Activated CD4-positive, CD25-positive, alpha-beta regulatory T cell treated with anti-CD3 and anti-CD28 coated beads, Interleukin-2, amount 50 U/mL, for 16 hours (primary cell): ENCODE measurements at regions not wholly inside any gene's neighbourhood (a gene's known extent, or its start where the extent isn't known, plus 50 kb on each side); places are given as distances from the start of the nearest gene placed in this dataset.

ENCODE experiments used
- DNase-seq: peaks from one replicate; pipeline ENCODE4 v3.0.0-alpha.2; 2020; ENCODE audit warnings: low read depth, low spot score

DNA sequence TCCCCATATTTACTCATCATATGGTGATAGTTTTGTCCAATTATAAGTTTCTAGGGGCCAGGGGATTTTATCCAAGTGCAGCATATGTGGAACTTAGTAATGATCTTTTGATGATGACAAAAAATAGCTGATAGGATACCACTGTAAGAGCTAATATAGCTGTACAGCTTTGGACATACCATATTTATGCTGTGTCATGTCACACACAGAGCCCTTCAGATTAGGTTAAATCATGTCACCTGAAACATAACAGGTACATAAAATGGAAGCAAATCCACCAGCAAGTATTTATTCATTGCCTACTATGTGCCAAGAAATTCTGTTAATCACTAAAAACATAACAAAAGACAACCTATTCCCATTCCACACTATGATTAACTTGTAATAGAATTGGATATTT lies 82.8 kb upstream of the IPO9 start:
- no peak for DNase-seq

DNA sequence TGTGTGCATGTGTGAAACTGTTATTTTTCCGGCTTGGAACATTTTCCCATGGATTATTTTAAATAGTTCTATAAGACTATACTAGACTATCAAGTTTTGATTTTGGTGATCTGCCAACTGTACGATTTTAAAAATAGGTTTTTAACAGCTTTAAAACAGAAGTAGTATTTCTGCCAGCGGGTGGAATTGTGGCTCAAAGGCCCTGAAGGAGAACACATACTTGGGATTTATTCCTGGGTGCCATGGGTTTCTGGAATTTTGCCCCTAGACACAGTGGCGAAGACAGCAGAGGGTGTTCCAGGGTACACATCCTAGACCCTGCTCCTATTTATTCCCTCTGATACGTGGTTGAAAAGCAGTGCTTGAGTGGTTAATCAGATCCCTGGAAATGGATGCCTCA lies 81.7 kb upstream of the IPO9 start:
- no peak for DNase-seq

DNA sequence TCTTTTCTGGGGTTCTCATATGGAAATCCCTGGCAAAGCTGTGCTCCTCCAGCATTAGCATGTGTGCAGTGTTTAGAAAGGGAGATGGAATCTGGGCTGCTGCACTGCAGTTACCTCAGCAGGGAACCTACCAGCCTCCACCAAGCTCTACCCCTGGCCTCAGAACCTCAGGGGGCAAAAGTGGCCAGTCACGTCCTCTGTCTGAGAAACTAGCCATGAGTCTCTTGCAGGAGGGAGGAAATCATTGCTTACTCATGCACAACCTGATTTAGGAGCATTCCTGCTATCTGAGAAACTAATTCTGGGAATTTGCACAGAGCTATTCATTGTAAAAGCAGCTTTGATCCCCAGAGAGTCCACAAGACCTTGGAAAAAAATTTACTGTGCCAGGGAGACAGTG lies 80.6 kb upstream of the IPO9 start:
- no peak for DNase-seq

DNA sequence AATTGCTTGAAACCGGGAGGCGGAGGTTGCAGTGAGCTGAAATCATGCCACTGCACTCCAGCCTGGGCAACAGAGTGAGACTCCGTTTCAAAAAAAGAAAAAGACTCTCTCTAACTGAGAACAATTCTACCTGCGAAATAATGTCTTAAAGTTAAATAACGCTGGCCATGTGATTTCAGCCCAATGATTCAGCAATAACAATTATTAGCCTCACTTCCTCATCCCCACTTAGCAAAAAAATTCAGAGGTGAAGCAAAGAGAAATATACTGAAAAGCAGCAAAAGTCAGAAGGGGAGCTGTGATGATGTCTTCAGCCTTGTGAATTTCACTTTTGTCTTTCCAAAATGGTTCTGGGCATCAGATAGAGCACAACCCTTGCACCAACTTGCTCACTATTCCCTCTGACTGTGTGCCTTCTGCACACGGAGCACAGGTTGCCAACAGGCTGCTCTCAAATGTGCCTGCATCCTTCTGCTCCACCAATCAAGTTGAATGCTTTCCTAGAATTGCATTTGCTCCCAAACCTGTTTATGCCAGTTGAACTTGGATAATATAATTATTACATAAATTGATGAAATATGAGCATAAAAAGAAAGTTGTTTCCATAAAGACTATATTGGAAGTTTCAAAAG lies 79.8 kb upstream of the IPO9 start:
- DNase-seq: no peak

DNA sequence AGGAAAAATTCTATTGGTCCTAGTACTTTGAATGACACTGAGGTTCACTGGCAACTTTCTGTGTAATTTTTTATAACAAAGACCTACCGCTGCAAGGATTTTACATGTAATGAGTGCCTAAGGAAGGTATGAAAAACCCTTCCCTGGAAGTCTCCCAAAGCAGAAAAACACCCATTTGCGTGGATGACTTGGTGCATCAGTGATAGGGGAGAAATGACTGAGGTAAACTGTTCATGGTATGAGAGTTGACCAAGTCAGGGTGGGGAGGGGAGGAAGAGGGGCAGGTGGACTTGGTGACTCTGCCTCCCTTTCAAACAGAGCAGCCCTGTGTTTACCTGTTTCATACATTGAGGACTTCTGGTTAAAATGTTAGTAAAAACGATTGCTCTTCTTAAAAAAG lies 78.8 kb upstream of the IPO9 start:
- no peak for DNase-seq

DNA sequence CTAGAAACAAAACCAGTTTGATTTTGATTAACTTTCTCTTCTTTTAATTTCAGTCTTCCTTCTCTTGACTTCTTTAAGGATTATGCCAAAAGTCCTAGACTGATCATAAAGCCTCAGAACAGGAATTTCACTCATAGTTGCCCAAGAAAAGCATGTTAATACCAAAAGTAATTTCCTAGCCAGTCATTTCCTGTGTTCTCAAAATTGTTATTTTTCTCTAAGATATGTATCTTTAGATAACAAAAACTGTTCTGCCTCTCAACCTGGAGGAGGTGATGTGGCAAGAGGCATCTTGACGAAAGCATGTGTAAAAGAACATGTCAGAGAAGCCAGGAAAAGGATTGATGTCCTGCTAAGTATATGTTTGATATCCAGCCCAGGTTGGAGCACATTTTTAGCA lies 78.0 kb upstream of the IPO9 start:
- no peak for DNase-seq

DNA sequence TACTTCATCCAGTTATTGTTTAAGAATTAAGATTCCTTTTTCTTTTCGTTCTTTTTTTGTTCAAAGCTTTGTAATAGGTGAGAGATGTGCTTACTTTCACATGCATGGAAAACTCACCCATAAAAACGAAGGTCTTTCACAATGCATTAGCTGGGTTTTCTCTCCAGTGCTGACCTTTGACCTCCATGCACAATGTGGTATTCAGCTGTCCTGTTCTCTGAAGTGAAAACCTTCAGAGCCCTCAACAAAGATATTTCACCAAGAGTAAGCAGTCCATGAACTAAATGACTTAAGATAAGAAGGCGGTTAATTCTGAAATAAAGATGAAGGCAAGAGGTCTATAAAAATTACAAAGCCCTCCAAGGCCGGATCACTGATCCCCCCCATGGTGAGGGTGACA lies 77.1 kb upstream of the IPO9 start:
- no peak for DNase-seq

DNA sequence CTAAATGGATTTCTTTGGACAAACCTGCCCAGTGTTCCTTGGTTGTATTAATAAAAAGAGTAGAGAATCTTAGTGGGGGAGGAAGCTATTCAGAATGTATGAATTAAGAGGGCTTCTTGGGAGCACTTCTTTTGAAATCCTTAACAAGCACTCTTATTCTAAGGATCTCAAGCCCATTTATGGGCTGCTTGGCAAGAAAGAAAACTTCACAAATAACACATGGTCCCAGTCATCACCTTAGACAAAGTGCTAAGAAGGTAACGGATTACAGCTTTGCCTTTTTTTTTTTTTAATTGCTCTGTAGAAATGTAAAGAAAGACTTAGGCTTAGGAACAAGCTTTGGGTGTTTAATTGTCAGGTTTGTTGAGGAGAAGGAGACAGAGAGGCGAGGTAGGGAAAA lies 76.6 kb upstream of the IPO9 start:
- DNase-seq: no peak

DNA sequence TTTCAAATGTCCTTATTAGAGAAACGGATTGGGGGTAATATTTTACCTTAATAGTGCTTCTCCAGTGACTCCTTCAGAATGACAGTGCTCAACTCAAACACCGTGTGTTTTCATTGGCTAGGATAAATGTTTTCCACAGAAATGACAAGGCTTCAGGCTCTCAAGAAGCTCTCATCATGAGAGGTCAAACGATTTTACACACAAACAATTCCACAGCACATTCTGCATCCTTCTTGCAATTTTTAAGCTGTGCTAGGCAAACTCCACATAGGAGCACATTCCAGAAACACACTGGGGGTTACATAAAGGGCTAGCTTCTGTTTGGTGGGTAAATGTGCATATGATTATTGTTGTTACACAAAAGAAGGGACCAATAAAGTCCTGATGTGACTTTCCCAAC lies 75.5 kb upstream of the IPO9 start:
- DNase-seq: no peak

DNA sequence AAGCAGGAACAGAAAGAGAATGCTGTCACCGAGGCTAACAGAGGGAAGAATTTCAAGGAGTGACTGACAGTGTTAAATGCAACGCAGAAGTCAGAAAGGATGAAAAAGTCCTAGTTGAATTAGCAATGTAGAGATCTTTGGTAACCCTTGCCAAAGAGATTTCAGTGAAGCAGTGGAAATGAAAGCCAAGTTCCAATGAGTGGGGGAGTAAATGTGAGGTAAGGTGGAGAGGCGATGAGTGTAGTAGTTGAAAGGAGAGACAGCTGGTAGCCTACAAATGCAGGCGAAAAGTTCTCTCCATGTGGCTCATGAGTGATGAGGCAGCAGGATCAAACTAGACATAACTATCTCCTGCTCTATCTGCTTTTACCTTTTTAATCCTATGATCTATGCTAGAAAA lies 74.6 kb upstream of the IPO9 start:
- no peak for DNase-seq

DNA sequence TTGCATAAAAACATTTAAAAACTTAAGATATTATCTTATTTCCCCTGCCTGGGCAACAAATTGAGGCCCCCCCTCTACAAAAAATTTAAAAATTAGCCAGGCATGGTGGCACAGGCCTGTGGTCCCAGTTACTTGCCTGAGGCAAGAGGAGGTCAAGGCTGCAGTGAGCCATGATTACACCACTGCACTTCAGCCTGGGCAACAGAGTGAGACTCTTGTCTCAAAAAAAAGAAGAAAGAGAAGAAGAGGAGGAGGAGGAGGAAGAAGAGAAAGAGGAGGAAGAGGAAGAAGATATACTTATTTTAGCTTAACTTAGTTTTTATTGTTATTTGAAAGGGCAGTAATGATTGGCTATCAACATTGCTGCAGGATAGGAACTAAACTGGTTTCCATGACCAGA lies 73.8 kb upstream of the IPO9 start:
- no peak for DNase-seq

DNA sequence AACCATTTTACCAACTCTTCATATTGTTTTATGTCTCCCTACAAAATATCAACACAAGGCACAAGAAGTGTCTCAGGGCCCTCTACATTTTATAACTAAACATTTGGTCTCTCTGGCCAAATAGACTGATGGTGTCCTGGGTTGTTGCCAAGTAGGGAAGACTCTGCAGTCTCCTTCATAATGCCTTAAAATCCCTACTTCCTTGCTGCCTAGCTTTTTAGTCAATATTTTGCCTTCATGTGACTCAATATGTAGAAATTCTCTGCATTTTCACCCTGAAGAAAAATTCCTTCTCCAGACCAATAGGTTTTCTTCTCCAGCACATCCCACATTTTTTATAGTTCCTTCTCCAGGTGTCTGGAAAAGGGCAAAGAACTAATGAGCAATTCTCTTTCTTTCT lies 72.6 kb upstream of the IPO9 start:
- DNase-seq: no peak

DNA sequence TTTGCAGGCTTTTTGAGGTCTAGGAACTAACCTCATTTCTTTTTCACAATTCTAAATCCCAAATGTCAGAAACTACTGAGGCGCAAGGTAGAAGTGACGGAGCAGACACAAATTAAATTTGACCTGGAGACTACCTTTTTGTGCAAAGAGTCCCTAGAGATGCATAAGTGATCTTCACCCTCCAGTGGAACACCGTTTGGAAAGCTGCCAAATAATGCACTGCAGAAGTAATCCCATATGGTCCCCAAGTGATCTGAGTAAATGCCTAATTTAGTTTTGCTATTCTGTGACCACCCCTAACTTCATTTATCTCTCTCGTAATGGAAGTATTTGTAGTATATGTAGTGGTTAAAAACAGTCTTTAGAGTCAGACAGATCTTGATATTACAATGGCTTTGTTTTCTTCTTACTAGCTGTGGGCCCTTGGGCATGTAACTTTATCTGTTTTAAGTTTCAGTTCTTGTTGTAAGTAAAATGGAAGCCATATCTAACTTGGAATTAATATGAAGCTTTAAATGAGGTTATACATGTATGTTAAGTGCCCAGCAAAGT lies 70.4 kb upstream of the IPO9 start:
- no peak for DNase-seq

DNA sequence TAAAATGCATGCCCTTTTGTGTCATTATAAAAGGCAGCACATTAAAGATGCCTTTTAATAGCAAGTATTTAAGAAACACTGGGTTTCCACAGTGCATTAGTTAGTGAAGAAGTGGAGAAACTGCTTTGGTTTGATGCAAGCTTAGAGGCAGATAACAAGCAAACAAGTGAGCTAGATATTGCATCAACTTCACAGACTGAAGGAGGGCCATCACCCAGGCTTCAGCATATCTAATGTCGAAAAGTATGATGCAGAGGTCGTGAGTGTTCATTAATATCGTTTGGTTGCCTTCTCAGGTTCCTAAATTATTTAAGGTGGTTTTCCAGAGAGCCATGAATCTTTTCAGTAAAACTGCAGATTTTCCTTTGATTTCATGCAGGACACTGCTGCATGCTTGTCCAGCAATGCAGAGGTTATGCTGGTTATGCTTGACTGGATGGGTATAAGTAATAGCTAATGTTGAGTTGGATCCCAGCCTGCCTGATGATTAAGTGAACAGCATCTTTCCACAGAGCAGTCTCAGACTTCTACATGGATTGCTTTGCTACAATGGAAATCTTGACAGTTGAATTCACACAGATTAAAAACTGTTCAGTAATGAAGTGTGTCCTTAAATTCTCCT lies 69.7 kb upstream of the IPO9 start:
- DNase-seq: no peak

DNA sequence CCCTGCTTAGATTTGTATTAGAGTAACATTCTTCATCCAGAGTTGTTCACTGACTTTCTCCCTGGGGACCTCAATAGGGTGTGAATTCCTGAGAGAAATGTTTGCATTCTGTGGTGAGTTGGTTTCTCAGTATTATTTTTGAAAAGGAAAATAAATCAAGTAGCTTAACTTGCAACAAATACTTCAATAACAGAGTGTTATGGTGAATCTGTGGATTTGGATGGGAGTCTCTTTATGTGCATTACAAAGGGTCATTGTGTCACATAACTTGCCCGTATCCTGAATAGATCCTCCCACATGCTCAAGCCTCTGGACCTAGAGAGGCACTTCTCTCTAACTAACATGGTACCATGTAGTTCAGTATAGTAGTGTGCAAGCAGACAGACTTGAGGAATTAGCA lies 68.4 kb upstream of the IPO9 start:
- DNase-seq: no peak

DNA sequence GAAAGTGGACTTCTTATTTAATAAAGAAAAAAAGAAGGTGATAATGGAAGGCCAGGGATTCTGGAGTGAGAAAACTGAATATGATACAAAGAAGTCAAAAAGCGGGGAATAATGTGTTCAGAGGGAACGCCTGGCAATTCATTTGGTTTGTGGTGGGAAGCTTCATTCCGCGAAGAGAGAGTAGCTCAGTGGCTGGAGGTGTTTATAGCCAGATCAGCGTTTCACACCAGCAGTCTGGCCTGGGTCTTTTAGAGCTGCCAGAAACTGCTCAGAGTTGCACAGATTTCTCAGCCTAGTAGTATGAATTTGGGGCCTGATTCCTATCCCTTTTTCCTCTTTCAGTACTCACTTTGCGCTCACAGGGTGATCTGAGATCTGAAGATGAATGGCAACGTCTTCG lies 67.8 kb upstream of the IPO9 start:
- DNase-seq: no peak

DNA sequence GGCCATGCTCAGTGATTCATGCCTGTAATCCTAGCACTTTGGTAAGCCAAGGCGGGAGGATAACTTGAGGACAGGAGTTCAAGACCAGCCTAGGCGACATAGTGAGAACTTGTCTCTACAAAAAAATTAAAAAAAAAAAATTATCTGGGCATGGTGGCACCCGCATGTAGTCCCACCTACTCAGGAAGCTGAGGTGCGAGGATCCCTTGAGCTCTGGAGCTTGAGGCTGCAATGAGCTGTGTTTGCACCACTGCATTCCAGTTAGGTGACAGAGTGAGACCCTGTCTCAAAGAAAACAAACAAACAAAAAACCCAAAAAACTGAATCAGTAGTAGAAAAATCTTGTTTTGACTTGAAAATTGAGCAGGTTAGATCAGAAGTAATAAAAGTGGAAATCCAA lies 67.1 kb upstream of the IPO9 start:
- DNase-seq: no peak

DNA sequence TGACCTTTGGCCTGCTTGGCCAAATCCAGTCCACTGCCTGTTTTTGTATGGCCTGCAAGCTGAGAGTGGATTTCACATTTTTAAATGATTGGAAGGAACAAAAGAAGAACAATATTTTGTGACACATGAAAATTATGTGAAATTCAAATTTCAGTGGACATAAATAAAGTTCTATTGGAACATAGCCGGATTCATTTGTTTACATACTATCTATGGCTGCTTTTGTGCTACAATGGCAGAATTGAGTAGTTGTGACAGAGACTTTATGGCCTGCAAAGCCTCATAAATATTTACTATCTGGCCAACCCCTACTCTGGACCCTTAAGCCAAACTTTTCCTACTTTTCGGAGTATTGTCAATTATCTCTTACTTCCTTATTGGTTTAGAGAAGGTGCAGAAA lies 66.6 kb upstream of the IPO9 start:
- no peak for DNase-seq

DNA sequence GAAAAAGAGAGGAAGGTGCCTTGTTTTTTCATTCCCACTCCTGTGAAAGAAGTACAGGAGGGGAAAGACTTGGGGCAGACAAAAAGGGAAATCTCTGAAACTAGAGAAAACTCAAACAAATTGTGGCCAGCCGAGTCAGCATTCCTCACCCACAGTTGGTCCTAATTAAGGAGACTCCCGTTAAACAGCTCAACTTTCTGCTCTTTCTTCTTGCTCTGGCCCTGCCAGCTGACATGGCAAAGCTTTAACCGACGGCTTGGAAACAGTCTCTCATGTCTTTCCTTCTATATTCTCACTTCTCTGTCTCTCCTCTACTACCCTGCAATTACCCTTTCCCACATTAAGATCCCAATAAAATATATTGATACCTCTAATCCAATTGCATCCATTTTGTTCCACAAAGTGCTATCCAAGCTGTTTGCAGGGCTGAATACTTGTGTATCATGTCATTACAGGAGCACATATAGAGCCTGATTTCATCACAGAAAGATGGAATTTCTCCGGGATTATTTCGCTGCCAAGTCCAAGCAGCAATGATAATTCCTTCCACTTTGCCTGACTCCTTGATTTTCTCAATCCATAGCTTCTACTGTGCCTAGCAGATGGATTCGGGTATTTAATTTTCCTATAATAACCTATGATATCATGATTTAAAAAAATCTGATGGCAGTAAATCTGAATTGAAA lies 65.4 kb upstream of the IPO9 start:
- DNase-seq: no peak

DNA sequence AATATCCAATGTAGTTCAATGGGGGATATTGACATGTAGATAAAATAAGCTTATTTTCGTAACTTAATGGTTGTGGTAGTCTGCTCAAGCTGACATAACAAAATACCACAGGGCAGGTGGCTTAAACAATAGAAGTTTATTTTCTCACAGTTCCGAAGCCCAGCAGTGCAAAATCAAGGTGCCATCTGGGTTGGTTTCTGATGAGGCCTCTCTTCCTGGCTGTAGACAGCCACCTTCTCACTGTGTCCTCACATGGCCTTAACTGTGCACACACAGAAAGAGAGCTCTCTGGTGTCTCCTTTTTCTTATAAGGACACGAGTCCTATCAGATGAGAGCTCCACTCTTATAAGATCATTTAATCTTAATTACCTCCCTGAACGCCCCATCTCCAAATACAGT lies 64.8 kb upstream of the IPO9 start:
- DNase-seq: no peak

DNA sequence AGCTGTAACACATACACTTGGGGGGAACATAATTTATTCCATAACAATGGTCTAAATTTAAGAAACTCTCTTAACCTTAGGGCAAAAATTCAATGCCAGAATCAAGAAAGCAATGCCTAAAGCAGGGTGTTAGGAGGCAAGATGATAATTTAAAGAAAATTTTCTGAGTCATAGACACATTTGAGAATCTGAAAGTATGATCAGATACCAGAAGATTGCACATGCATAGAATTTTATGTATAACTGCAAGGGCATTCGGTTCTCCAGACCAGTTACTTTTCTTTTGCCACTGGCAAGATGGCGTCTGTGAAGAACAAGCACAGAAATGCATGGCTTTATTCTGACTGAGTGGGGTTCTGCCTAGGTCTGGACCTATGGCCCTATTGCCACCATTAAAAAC lies 64.4 kb upstream of the IPO9 start:
- DNase-seq: no peak

DNA sequence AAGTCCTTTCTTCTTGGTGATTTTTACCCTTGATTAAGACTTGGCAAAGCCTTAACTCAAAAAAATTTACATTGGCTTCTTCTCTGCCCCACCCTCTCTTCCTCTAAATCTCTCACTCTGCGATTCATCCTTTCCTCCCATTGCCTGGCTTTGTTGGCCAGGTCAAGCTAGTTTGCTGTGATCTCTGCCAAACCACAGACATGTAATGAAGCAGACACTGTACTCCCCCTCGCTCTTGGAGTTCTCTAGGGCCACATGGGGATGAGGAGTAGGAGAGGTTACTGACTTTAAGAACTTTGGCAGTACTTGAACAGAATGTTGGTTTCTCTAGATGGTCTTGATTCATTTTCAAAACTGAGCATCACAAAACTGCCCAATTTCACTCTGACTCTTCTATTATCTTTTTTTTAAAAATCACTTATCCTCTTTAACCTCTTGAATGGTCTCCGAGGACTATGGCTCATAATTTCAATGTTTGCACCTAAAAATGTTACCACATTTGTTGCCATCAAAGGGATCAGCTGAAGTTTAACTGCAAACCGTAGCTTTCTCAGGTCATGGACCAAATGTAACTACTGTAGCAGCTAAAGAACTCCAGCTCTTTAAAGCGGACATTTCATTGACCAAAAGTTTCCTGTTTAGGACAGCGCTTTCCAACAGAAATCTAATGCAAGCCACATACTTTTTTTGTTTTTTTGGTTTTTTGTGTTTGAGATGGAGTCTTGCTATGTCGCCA lies 62.7 kb upstream of the IPO9 start:
- no peak for DNase-seq

DNA sequence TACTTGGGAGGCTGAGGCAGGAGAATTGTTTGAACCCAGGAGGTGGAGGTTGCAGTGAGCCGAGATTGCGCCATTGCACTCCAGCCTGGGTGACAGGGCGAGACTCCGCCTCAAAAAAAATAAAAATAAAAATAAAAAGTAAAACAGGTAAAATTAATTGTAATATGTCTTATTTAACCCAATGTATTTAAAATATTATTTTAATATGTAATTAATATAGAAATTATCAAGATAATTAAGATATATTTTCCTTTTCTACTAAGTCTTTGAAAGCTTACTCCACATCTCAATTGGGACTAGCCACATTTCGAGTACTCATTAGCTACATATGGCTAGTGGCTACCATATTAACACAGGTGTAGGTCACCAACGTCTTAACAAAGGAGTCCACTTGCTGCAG lies 61.6 kb upstream of the IPO9 start:
- DNase-seq: no peak
